Osteoblast (primary cell): ENCODE measurements at regions not wholly inside any gene's neighbourhood (a gene's known extent, or its start where the extent isn't known, plus 50 kb on each side); places are given as distances from the start of the nearest gene placed in this dataset.

Source experiments
- DNase-seq: peaks from one replicate; pipeline ENCODE4 v3.0.0; 2011; ENCODE audit warnings: low spot score, mixed read lengths; ENCODE audit not compliant: insufficient read length; ENCODE audit errors: missing footprints
- H2AFZ ChIP-seq: 2 replicates; pipeline ENCODE4 v1.6.0; 2011; ENCODE audit warnings: mild to moderate bottlenecking, low read length
- H3K27ac ChIP-seq: 2 replicates; pipeline ENCODE4 v1.5.1; 2011; ENCODE audit warnings: mild to moderate bottlenecking, low read depth, low read length, moderate library complexity
- H3K27me3 ChIP-seq: 2 replicates; pipeline ENCODE4 v1.6.0; 2012; ENCODE audit warnings: mild to moderate bottlenecking, control low read depth, inconsistent platforms, low read length, moderate library complexity; ENCODE audit not compliant: insufficient read depth
- H3K36me3 ChIP-seq: 2 replicates; pipeline ENCODE4 v1.5.1; 2011; ENCODE audit warnings: mild to moderate bottlenecking, low read length, control low read depth, moderate library complexity; ENCODE audit not compliant: insufficient read depth
- H3K4me1 ChIP-seq: 2 replicates; pipeline ENCODE4 v1.5.1; 2011; ENCODE audit warnings: mild to moderate bottlenecking, low read length, control low read depth, moderate library complexity; ENCODE audit not compliant: insufficient read depth
- H3K4me2 ChIP-seq: 2 replicates; pipeline ENCODE4 v1.6.0; 2011; ENCODE audit warnings: mild to moderate bottlenecking, low read length; ENCODE audit not compliant: insufficient read depth
- H3K4me3 ChIP-seq: fragments of 200-600 bp; sonication (generic); 3 replicates; pipeline ENCODE4 v1.5.1; 2012; ENCODE audit warnings: mild to moderate bottlenecking, low read length, inconsistent platforms; ENCODE audit not compliant: insufficient read depth
- H3K79me2 ChIP-seq: 2 replicates; pipeline ENCODE4 v1.6.0; 2012; ENCODE audit warnings: mild to moderate bottlenecking, low read length, control low read depth, inconsistent platforms; ENCODE audit not compliant: insufficient read depth
- H3K9me3 ChIP-seq: 2 replicates; pipeline ENCODE4 v1.5.1; 2011; ENCODE audit warnings: low read depth, low read length, control low read depth
- H4K20me1 ChIP-seq: 2 replicates; pipeline ENCODE4 v1.6.0; 2012; ENCODE audit warnings: mild to moderate bottlenecking, low read length, control low read depth; ENCODE audit not compliant: insufficient read depth
- TF ChIP-seq, protein P1 (sequence below): IDR thresholded peaks from 2 replicates; pipeline ENCODE4 v1.5.1; 2011; ENCODE audit warnings: mild to moderate bottlenecking, low read depth, low read length, moderate library complexity; ENCODE audit errors: extremely low read depth

DNA sequence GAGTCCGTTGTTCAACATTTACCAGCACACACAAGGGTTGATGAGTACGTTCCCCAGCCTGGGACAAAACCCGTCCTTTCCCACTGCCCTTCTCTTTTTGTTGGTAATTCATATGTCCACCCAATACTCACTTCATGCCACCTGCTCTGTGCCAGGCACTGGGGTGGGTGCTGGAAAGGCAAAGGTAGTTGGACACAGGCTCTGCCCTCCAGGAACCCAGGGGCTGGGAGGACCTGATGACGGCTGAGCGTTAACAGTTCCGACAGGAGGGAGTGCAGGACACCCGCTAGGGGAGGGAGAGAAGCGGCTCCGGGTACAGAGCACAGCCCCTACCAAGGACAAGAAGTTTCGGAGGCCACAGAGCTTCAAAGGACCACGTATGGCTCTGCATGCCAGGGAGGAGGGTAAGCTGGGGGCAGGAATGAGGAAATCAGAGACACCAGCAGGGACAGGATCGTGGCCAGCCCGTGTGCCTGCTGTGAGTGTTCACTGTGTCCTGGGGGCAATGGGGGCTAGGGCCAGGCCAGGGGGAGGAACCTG lies 134.1 kb upstream of the GPC1 start:
- H3K27ac ChIP-seq = no peak overlapping the region
- H3K27me3 ChIP-seq = peaks cover 2% of the 10 kb centered on the region
- H3K9me3 ChIP-seq = no peaks in the 10 kb centered on the region
- no peaks in the 10 kb centered on the region for H3K36me3 ChIP-seq
- no peaks in the 10 kb centered on the region for H4K20me1 ChIP-seq
- H2AFZ ChIP-seq = no peak overlapping the region
- DNase-seq = peak; percentile 50
- TF ChIP-seq, protein P1, sequence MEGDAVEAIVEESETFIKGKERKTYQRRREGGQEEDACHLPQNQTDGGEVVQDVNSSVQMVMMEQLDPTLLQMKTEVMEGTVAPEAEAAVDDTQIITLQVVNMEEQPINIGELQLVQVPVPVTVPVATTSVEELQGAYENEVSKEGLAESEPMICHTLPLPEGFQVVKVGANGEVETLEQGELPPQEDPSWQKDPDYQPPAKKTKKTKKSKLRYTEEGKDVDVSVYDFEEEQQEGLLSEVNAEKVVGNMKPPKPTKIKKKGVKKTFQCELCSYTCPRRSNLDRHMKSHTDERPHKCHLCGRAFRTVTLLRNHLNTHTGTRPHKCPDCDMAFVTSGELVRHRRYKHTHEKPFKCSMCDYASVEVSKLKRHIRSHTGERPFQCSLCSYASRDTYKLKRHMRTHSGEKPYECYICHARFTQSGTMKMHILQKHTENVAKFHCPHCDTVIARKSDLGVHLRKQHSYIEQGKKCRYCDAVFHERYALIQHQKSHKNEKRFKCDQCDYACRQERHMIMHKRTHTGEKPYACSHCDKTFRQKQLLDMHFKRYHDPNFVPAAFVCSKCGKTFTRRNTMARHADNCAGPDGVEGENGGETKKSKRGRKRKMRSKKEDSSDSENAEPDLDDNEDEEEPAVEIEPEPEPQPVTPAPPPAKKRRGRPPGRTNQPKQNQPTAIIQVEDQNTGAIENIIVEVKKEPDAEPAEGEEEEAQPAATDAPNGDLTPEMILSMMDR = no peak
- no peak overlapping the region for H3K4me2 ChIP-seq
- H3K79me2 ChIP-seq = no peaks in the 10 kb centered on the region
- H3K4me1 ChIP-seq = no peaks in the 10 kb centered on the region
- no peak overlapping the region for H3K4me3 ChIP-seq

DNA sequence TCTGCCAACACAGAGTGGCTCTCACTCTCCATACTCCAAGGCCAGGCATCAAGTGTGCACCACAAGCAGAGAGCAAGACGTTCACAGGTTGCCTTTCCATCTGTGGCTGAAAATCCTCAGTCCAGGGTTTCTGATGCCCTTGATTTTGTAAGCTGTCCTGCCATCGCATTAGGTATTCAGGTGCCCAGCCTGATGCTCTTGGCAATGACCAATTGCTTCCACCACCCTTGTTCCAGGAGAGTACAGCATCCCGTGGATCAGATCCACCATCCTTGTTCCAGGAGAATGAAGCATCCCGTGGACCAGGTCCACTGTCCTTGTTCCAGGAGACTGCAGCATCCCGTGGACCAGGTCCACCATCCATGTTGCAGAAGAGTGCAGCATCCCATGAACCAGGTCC lies 133.4 kb upstream of the GPC1 start:
- Histone ChIP-seq H3K27me3 (peaks cover 2% of the 10 kb centered on the region), H3K27ac (no peak overlapping the region), H3K4me2 (no peak overlapping the region), H4K20me1 (no peaks in the 10 kb centered on the region), H3K4me1 (no peaks in the 10 kb centered on the region), H3K4me3 (no peak overlapping the region), H3K36me3 (no peaks in the 10 kb centered on the region), H3K79me2 (no peaks in the 10 kb centered on the region), H2AFZ (no peak overlapping the region), H3K9me3 (no peaks in the 10 kb centered on the region)
- TF ChIP-seq, protein P1 = no peak
- DNase-seq = peak; percentile 61

DNA sequence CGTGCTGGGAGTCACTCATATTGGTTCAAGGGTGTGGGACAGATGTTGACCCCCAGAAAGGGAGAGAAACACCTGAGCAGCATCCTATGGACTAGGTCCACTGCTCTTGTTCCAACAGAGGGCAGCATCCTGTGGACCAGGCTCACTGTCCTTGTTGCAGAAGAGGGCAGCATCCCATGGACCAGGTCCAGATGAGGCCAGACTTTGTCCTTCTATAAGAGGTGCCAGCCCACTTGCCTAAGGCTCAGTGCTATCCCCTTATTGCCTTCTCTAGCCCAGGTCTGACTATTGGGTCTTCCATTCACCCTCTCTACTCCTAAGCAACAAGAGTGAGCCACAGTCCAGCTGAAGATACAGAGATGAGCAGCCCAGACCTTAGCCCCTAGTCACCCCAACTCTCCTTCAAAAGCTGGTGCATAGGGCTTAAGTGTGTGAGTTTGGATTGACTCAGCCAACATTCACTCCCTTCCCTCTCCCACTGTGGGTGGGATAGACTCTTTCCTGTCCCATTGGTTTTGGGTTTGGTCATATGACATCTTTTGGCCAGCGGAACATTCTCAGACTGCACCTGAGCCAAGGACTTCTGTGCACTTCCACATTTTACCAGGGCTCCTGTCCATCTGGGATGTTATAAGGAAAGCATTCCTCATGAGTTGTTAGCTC lies 132.4 kb upstream of the GPC1 start:
- H4K20me1 ChIP-seq = no peaks in the 10 kb centered on the region
- no peak overlapping the region for H3K27ac ChIP-seq
- no peak overlapping the region for H3K4me2 ChIP-seq
- no peaks in the 10 kb centered on the region for H3K79me2 ChIP-seq
- H3K9me3 ChIP-seq = no peaks in the 10 kb centered on the region
- no peak overlapping the region for H2AFZ ChIP-seq
- no peaks in the 10 kb centered on the region for H3K36me3 ChIP-seq
- no peaks in the 10 kb centered on the region for H3K4me1 ChIP-seq
- peak; percentile 53 for DNase-seq
- TF ChIP-seq, protein P1 = no peak
- H3K27me3 ChIP-seq = peaks cover 2% of the 10 kb centered on the region
- H3K4me3 ChIP-seq = no peak overlapping the region

DNA sequence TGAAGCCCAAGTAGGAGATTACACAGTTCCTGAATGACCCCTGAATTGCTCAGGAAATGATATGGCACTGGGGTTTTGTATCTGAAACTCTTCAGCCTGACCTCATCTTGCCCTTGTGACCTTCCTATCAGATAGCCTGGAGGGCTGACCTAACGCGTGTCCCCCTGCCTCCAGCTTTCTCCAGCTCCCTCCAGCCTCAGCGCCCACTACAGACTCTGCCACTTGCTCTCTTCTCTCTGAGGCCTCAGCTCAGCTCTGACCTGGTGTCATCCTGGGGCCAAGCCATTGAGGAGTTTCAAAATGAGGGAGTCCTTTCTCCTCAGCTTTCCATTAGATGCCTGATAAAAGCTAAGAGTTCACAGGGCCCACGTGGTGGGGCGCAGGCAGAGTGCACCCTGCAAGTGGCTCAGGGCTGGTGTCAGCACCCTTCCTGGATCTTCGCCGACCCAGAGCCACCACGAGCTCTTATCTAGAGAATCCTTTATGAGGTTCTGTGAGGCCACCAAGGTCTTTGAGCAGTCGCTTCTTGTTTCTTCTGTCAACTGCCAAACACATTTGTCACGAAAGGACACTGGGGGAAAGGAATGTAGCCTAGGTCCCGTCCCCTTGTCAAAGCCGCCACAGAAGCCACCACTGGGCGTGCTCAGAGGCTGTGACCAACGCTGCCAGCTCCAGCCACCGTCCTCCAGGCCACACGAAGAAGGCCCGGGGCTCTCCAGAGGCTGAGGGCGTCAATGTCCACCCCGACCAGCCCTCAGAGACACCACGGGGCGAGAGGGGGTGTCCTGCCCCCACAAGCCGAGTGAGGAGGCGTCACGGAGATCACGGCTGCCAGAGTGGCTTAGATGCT lies 131.3 kb upstream of the GPC1 start:
- H3K4me3 ChIP-seq = no peak overlapping the region
- peaks cover 2% of the 10 kb centered on the region for H3K27me3 ChIP-seq
- H2AFZ ChIP-seq = no peak overlapping the region
- H3K4me1 ChIP-seq = no peaks in the 10 kb centered on the region
- H3K36me3 ChIP-seq = no peaks in the 10 kb centered on the region
- no peaks in the 10 kb centered on the region for H3K9me3 ChIP-seq
- no peak overlapping the region for H3K27ac ChIP-seq
- DNase-seq = peak; percentile 63
- H3K79me2 ChIP-seq = no peaks in the 10 kb centered on the region
- TF ChIP-seq, protein P1 = no peak
- no peak overlapping the region for H3K4me2 ChIP-seq
- no peaks in the 10 kb centered on the region for H4K20me1 ChIP-seq
